Neural progenitor cell (in vitro differentiated cells): ENCODE measurements at regions not wholly inside any gene's neighbourhood (a gene's known extent, or its start where the extent isn't known, plus 50 kb on each side); places are given as distances from the start of the nearest gene placed in this dataset.

ENCODE experiments used
- CTCF ChIP-seq: fragments of 200-600 bp; sonication (generic); IDR thresholded peaks from 2 replicates; pipeline ENCODE4 v1.5.1; 2017; ENCODE audit warnings: antibody characterized with exemption, mild to moderate bottlenecking
- EZH2 ChIP-seq: fragments of 200-600 bp; sonication (generic); IDR thresholded peaks from 2 replicates; pipeline ENCODE4 v1.6.1; 2017; ENCODE audit warnings: antibody characterized with exemption, mild to moderate bottlenecking, moderate library complexity
- EZH2phosphoT487 ChIP-seq: fragments of 200-600 bp; sonication (generic); IDR thresholded peaks from 2 replicates; pipeline ENCODE4 v1.6.1; 2017; ENCODE audit warnings: antibody characterized with exemption

GRCh38 chr6:14530385-14530784, 412.8 kb downstream of the CD83 start:
- no peak for TF ChIP-seq CTCF
- TF ChIP-seq EZH2 = no peak
- no peak for TF ChIP-seq EZH2phosphoT487
